Activated CD8-positive, alpha-beta T cell treated with anti-CD3 and anti-CD28 coated beads for 36 hours (primary cell): ENCODE measurements at regions not wholly inside any gene's neighbourhood (a gene's known extent, or its start where the extent isn't known, plus 50 kb on each side); places are given as distances from the start of the nearest gene placed in this dataset.

Experiments used
- ATAC-seq: fragments of 200-7000 bp; cut with Tn5 transposase; one replicate; pipeline ENCODE4 v1.10.0; 2021; ENCODE audit warnings: mild to moderate bottlenecking, moderate library complexity
- CTCF ChIA-PET: fragments of 350-600 bp; sonication (Branson Sonifier 250); formaldehyde crosslinking; loops from one replicate; lab custom pipeline; 2021; ENCODE audit warnings: antibody characterized with exemption; lab: Charles Lee
- POLR2A ChIA-PET: fragments of 350-600 bp; sonication (Branson Sonifier 250); formaldehyde crosslinking; loops from one replicate; lab custom pipeline; 2021; ENCODE audit warnings: antibody characterized with exemption; lab: Charles Lee
- DNase-seq: peaks from one replicate; pipeline ENCODE4 v3.0.0-alpha.2; 2020
- H3K27ac Mint-ChIP-seq: one replicate; pipeline ENCODE4 v1.8.0; 2021; ENCODE audit warnings: mild to moderate bottlenecking, mixed read lengths
- H3K27me3 Mint-ChIP-seq: one replicate; pipeline ENCODE4 v1.8.0; 2021; ENCODE audit warnings: mixed read lengths
- H3K36me3 Mint-ChIP-seq: one replicate; pipeline ENCODE4 v1.8.0; 2021; ENCODE audit warnings: low read depth, mixed read lengths
- H3K4me1 Mint-ChIP-seq: one replicate; pipeline ENCODE4 v1.8.0; 2021; ENCODE audit warnings: low read depth, mixed read lengths
- H3K4me3 Mint-ChIP-seq: one replicate; pipeline ENCODE4 v1.8.0; 2021; ENCODE audit warnings: mild to moderate bottlenecking, moderate library complexity, mixed read lengths
- H3K9me3 Mint-ChIP-seq: one replicate; pipeline ENCODE4 v1.8.0; 2021; ENCODE audit warnings: mixed read lengths
- CTCF ChIP-seq: fragments of 200-600 bp; IDR thresholded peaks from one replicate; pipeline ENCODE4 v1.8.0; 2022; ENCODE audit warnings: antibody characterized with exemption, mild to moderate bottlenecking
- intact Hi-C: fragments of 100-400 bp; cut with micrococcal nuclease; formaldehyde crosslinking; loops from one replicate; pipeline ENCODE4 v1.10.0; 2022

GRCh38 chr3:69675786-69676530, 63.3 kb upstream of the MITF start:
- Mint-ChIP-seq H3K27me3 (peaks cover 5% of the 10 kb centered on the region), H3K27ac (no peak overlapping the region), H3K4me1 (no peaks in the 10 kb centered on the region), H3K36me3 (no peaks in the 10 kb centered on the region), H3K4me3 (no peak overlapping the region), H3K9me3 (no peaks in the 10 kb centered on the region)
- DNase-seq (no peak), ATAC-seq (no peak)
- ChIA-PET POLR2A (no interaction called here), CTCF (interaction anchor here (0.6 kb wide), 1 partner anchor 28 kb away, joined by 3 read pairs; no protein-coding TSS in a partner anchor)
- intact Hi-C loops = loop anchor here (10.0 kb wide), 2 partner anchors 241 to 351 kb away; no protein-coding TSS in a partner anchor
- TF ChIP-seq CTCF = no peak

- no peak overlapping the region for H3K27ac Mint-ChIP-seq
- no peaks in the 10 kb centered on the region for H3K9me3 Mint-ChIP-seq
- ATAC-seq = no peak
- no peaks in the 10 kb centered on the region for H3K36me3 Mint-ChIP-seq
- H3K4me1 Mint-ChIP-seq = no peaks in the 10 kb centered on the region
- no peak for DNase-seq
- no peak overlapping the region for H3K4me3 Mint-ChIP-seq
- intact Hi-C loops = loop anchor here (10.0 kb wide), 2 partner anchors 240 to 350 kb away; no protein-coding TSS in a partner anchor
- POLR2A ChIA-PET = no interaction called here
- CTCF ChIA-PET = no interaction called here
- TF ChIP-seq CTCF = no peak
- peaks cover 5% of the 10 kb centered on the region for H3K27me3 Mint-ChIP-seq
Observed at GRCh38 chr3:69674752-69675151, 64.5 kb upstream of the MITF start.

DNA sequence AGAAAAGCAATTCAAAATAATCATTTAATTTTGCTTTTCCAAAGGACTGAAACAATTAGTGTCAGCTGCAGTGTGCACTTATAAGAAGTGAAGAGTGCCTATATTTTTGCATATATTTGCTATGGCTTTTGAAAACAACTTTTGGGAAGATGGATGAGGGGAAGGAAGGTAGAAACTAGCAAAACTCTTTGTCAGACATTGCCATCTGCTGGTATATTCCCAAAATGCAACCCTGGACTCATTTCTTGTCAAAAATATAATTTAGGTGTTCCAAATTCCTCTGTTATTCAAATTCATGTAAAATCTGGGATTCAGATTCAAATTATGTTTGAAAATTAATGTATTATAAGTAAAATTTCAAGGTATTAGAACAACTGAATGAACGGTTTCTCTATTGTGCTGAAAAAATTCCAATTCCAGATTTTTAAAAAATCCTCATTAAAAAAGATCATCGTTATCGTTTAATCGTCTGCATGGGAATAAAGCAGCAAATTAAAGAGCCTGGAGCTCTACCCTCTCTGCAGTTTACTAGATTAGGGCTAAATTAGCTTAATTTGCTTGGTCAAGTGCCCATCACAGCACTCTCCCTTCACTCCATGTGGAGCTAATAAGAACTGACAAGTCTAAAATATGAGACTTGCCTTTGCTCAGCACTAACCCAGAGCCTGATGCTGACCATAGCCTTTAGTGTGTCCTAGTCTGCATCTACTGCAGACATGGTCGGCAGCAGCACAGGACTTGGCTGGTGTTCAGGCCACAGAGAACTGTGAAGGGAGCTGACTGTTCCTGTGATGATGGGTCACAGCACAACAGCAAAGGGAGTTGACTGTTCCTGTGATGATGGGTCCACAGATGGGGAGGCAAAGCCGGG, 67.9 kb upstream of the MITF start:
- CTCF ChIA-PET = interaction anchor here (0.7 to 1.7 kb wide), 7 partner anchors 229 to 556 kb away, joined by 3 to 7 read pairs (median 4); no protein-coding TSS in a partner anchor
- Mint-ChIP-seq H3K36me3 (no peaks in the 10 kb centered on the region), H3K4me3 (no peak overlapping the region), H3K9me3 (no peaks in the 10 kb centered on the region), H3K27me3 (no peaks in the 10 kb centered on the region), H3K4me1 (no peaks in the 10 kb centered on the region), H3K27ac (no peak overlapping the region)
- no peak for ATAC-seq
- POLR2A ChIA-PET = interaction anchor here (0.6 kb wide), 1 partner anchor 65 kb away, joined by 3 read pairs; no protein-coding TSS in a partner anchor
- peak; percentile 4 for DNase-seq
- peak; percentile 73 for TF ChIP-seq CTCF
- intact Hi-C loops = loop anchor here (10.0 kb wide), 2 partner anchors 237 to 347 kb away; no protein-coding TSS in a partner anchor

DNA sequence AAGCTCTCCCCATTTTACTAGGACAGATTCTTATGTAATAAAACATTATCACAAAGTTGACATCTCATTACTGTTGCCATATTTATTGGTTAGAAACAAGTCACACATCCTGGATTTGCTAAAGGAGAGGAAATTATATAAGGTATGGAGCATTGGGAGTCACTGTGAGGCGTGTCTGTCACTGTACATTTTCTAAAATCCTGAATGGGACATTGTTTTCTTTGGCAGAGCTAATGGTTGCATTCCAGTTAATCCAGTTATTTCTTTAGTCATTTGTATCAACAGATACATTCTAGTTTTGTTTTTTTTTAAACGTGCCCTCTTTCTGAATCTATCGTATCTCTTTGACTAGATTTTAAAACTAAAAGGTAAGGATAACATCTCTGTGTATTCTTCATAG, 70.2 kb upstream of the MITF start:
- ATAC-seq = no peak
- ChIA-PET POLR2A (no interaction called here), CTCF (interaction anchor here (0.8 kb wide), 1 partner anchor 548 kb away, joined by 4 read pairs; no protein-coding TSS in a partner anchor)
- TF ChIP-seq CTCF = no peak
- intact Hi-C loops = no loop called here
- Mint-ChIP-seq H3K4me1 (no peaks in the 10 kb centered on the region), H3K27me3 (no peaks in the 10 kb centered on the region), H3K27ac (no peak overlapping the region), H3K36me3 (no peaks in the 10 kb centered on the region), H3K9me3 (no peaks in the 10 kb centered on the region), H3K4me3 (no peak overlapping the region)
- no peak for DNase-seq
